Activated B cell treated with CpG ODN at 0.5 μM for 24 hours (primary cell): ENCODE measurements at regions not wholly inside any gene's neighbourhood (a gene's known extent, or its start where the extent isn't known, plus 50 kb on each side); places are given as distances from the start of the nearest gene placed in this dataset.

ENCODE experiments used
- ATAC-seq: fragments of 200-7000 bp; cut with Tn5 transposase; one replicate; pipeline ENCODE4 v1.10.0; 2021; ENCODE audit warnings: low read depth, mild to moderate bottlenecking, moderate library complexity
- CTCF ChIA-PET: fragments of 350-600 bp; sonication (Branson Sonifier 250); formaldehyde crosslinking; loops from one replicate; lab custom pipeline; 2021; ENCODE audit warnings: antibody characterized with exemption; lab: Charles Lee
- POLR2A ChIA-PET: fragments of 350-600 bp; sonication (Branson Sonifier 250); formaldehyde crosslinking; loops from one replicate; lab custom pipeline; 2021; ENCODE audit warnings: antibody characterized with exemption; lab: Charles Lee
- DNase-seq: peaks from one replicate; pipeline ENCODE4 v3.0.0; 2022
- H3K27ac Mint-ChIP-seq: one replicate; pipeline ENCODE4 v1.8.0; 2020; ENCODE audit warnings: mixed read lengths
- H3K27me3 Mint-ChIP-seq: one replicate; pipeline ENCODE4 v1.8.0; 2021; ENCODE audit warnings: mixed read lengths
- H3K36me3 Mint-ChIP-seq: one replicate; pipeline ENCODE4 v1.8.0; 2021; ENCODE audit warnings: low read depth, mixed read lengths
- H3K4me1 Mint-ChIP-seq: one replicate; pipeline ENCODE4 v1.8.0; 2021; ENCODE audit warnings: mixed read lengths
- H3K4me3 Mint-ChIP-seq: one replicate; pipeline ENCODE4 v1.8.0; 2020; ENCODE audit warnings: mild to moderate bottlenecking, mixed read lengths
- H3K9me3 Mint-ChIP-seq: one replicate; pipeline ENCODE4 v1.8.0; 2020; ENCODE audit warnings: mixed read lengths
- intact Hi-C: fragments of 100-400 bp; cut with micrococcal nuclease; formaldehyde crosslinking; loops from one replicate; pipeline ENCODE4 v1.15.1; 2024
- TF ChIP-seq, protein P1 (sequence below): fragments of 200-600 bp; IDR thresholded peaks from one replicate; pipeline ENCODE4 v1.8.0; 2022; ENCODE audit warnings: antibody characterized with exemption, mild to moderate bottlenecking

DNA sequence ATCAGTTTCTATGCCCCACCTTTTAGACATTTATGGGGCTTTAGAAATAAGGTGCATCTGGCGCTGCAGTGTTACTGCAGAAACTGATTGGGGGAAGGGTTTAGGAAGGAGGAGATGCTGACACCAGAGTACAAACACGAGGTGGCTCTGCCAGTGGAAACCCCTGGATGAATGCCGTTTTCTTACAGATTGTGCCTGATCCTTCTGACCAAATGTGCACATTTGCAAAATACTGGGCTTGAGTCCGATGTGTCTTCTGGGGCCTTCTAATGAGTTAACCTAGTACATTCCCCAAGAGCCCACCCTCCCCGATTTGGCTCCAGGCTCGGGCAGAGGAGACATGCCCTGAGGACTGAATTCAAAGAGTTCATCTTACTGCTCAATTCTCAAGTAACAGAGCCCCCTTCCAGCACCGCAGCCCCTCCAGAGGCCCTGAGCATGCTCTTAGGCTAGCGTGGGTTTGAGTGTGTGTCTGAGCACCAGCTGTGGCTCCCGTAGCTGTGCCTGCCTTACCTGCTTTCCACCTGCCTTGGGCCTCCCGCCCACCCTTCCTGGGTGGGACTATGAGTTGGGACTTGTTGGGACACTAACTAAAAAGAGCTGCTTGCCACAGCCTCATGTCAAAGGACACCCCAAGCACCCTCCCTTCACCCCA lies 116.7 kb upstream of the COPS8 start:
- H3K9me3 Mint-ChIP-seq = no peaks in the 10 kb centered on the region
- DNase-seq (no peak), ATAC-seq (no peak)
- H3K36me3 Mint-ChIP-seq = no peaks in the 10 kb centered on the region
- POLR2A ChIA-PET = no interaction called here
- peaks cover 2% of the 10 kb centered on the region for H3K4me1 Mint-ChIP-seq
- H3K27ac Mint-ChIP-seq = no peak overlapping the region
- intact Hi-C loops = no loop called here
- H3K4me3 Mint-ChIP-seq = no peak overlapping the region
- CTCF ChIA-PET = no interaction called here
- TF ChIP-seq, protein P1, sequence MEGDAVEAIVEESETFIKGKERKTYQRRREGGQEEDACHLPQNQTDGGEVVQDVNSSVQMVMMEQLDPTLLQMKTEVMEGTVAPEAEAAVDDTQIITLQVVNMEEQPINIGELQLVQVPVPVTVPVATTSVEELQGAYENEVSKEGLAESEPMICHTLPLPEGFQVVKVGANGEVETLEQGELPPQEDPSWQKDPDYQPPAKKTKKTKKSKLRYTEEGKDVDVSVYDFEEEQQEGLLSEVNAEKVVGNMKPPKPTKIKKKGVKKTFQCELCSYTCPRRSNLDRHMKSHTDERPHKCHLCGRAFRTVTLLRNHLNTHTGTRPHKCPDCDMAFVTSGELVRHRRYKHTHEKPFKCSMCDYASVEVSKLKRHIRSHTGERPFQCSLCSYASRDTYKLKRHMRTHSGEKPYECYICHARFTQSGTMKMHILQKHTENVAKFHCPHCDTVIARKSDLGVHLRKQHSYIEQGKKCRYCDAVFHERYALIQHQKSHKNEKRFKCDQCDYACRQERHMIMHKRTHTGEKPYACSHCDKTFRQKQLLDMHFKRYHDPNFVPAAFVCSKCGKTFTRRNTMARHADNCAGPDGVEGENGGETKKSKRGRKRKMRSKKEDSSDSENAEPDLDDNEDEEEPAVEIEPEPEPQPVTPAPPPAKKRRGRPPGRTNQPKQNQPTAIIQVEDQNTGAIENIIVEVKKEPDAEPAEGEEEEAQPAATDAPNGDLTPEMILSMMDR = no peak
- peaks cover 6% of the 10 kb centered on the region for H3K27me3 Mint-ChIP-seq

- TF ChIP-seq, protein P1 = no peak
- Mint-ChIP-seq H3K4me1 (peaks cover 2% of the 10 kb centered on the region), H3K36me3 (no peaks in the 10 kb centered on the region), H3K9me3 (no peaks in the 10 kb centered on the region), H3K27me3 (peaks cover 7% of the 10 kb centered on the region), H3K4me3 (no peak overlapping the region), H3K27ac (no peak overlapping the region)
- DNase-seq (no peak), ATAC-seq (no peak)
- intact Hi-C loops = no loop called here
- CTCF ChIA-PET = no interaction called here
- POLR2A ChIA-PET = no interaction called here
Measured at GRCh38 chr2:236969767-236970655, 115.7 kb upstream of the COPS8 start.

GRCh38 chr2:236970656-236971010 lies 115.1 kb upstream of the COPS8 start:
- intact Hi-C loops = no loop called here
- DNase-seq (no peak), ATAC-seq (no peak)
- POLR2A ChIA-PET = no interaction called here
- CTCF ChIA-PET = no interaction called here
- Mint-ChIP-seq H3K27me3 (peaks cover 8% of the 10 kb centered on the region), H3K27ac (no peak overlapping the region), H3K36me3 (no peaks in the 10 kb centered on the region), H3K9me3 (no peaks in the 10 kb centered on the region), H3K4me3 (no peak overlapping the region), H3K4me1 (peaks cover 2% of the 10 kb centered on the region)
- TF ChIP-seq, protein P1 = no peak

DNA sequence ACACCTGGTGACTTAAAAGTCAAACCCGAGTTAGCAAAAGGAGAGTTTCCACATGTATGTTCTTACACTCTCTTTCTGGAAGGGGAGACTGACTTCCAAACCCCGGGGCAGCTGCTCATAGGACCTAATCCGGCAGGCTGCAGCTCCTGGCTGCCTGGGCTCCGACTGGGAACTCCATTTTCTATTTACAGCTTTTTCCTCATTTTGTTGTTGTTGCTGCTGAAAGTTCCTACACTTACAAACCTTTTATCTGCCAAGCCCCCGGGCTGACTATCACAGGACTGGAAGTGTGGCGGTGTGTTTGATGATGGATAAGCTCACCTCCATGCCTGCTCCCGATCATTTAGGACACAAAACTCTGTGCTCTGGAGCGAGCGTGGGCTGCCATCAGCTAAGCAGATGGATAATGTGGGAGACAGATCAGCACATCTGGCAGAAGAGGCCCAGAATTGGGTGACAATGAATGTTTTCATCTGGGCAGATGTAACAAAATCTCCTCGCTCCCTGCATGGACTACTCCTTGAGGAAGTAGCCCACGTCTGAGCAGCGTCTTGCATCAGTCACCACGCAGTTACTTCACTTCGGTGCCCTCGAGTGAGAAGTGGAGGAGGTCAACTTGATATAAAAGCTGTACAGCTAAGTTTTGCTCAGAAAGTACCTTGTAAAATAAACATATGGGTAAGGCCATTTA lies 114.4 kb upstream of the COPS8 start:
- ChIA-PET CTCF (no interaction called here), POLR2A (no interaction called here)
- TF ChIP-seq, protein P1 = no peak
- no peak overlapping the region for H3K4me3 Mint-ChIP-seq
- DNase-seq (no peak), ATAC-seq (no peak)
- H3K9me3 Mint-ChIP-seq = no peaks in the 10 kb centered on the region
- H3K27me3 Mint-ChIP-seq = peaks cover 8% of the 10 kb centered on the region
- no peak overlapping the region for H3K27ac Mint-ChIP-seq
- intact Hi-C loops = no loop called here
- peaks cover 2% of the 10 kb centered on the region for H3K4me1 Mint-ChIP-seq
- H3K36me3 Mint-ChIP-seq = no peaks in the 10 kb centered on the region

- no peak overlapping the region for H3K27ac Mint-ChIP-seq
- no peaks in the 10 kb centered on the region for H3K9me3 Mint-ChIP-seq
- CTCF ChIA-PET = no interaction called here
- H3K4me3 Mint-ChIP-seq = no peak overlapping the region
- TF ChIP-seq, protein P1 = no peak
- ATAC-seq = no peak
- H3K36me3 Mint-ChIP-seq = no peaks in the 10 kb centered on the region
- POLR2A ChIA-PET = no interaction called here
- peaks cover 8% of the 10 kb centered on the region for H3K27me3 Mint-ChIP-seq
- no peaks in the 10 kb centered on the region for H3K4me1 Mint-ChIP-seq
- DNase-seq = no peak
- intact Hi-C loops = no loop called here
Measured at GRCh38 chr2:236971919-236972381, 113.7 kb upstream of the COPS8 start.
